H1 (cell line): ENCODE measurements at regions not wholly inside any gene's neighbourhood (a gene's known extent, or its start where the extent isn't known, plus 50 kb on each side); places are given as distances from the start of the nearest gene placed in this dataset.

ENCODE experiments used
- CTCF ChIA-PET: fragments of 300-600 bp; sonication (Branson Sonifier 250); formaldehyde crosslinking; loops from one replicate; lab custom pipeline; 2021; ENCODE audit not compliant: partially characterized antibody; lab: Charles Lee
- POLR2A ChIA-PET: fragments of 300-600 bp; sonication (Branson Sonifier 250); formaldehyde crosslinking; loops from one replicate; lab custom pipeline; 2021; ENCODE audit warnings: inconsistent platforms; ENCODE audit not compliant: partially characterized antibody; lab: Charles Lee
- DNase-seq, 2 experiments: peaks; one replicate each; pipeline versions ENCODE4 v3.0.0 to v3.0.0-alpha.2; 2010 to 2022; ENCODE audit warnings: low spot score in 2 of 2, low read depth in 1 of 2, mixed read lengths in 1 of 2
- FAIRE-seq: peaks from 2 replicates; lab custom pipeline; 2011; peaks lifted over from hg19 to GRCh38; lab: Jason Lieb, UNC
- H2AFZ ChIP-seq: 2 replicates; pipeline ENCODE4 v1.8.1; 2012; ENCODE audit warnings: low read length, inconsistent platforms
- H2AK5ac ChIP-seq: 2 replicates; pipeline ENCODE4 v1.6.1; 2013; ENCODE audit warnings: low read depth, low read length
- H2BK120ac ChIP-seq: replicated peaks from 2 replicates; pipeline ENCODE3; 2013; ENCODE audit warnings: low read depth, low read length, inconsistent platforms
- H2BK12ac ChIP-seq: 2 replicates; pipeline ENCODE4 v1.6.1; 2013; ENCODE audit warnings: low read depth, low read length
- H2BK15ac ChIP-seq: 2 replicates; pipeline ENCODE4 v1.6.1; 2013; ENCODE audit warnings: low read length
- H2BK20ac ChIP-seq: 2 replicates; pipeline ENCODE4 v1.6.1; 2013; ENCODE audit warnings: low read length
- H2BK5ac ChIP-seq: 2 replicates; pipeline ENCODE4 v1.6.1; 2013; ENCODE audit warnings: low read depth, low read length
- H3K14ac ChIP-seq: 2 replicates; pipeline ENCODE4 v1.6.1; 2013; ENCODE audit warnings: inconsistent platforms; ENCODE audit not compliant: insufficient read length
- H3K18ac ChIP-seq: 2 replicates; pipeline ENCODE4 v1.6.1; 2013; ENCODE audit warnings: low read length; ENCODE audit errors: extremely low read depth
- H3K23ac ChIP-seq: 2 replicates; pipeline ENCODE4 v1.6.1; 2013; ENCODE audit warnings: inconsistent platforms; ENCODE audit not compliant: insufficient read length
- H3K23me2 ChIP-seq: 2 replicates; pipeline ENCODE4 v1.6.1; 2013; ENCODE audit warnings: low read depth, low read length
- H3K27ac ChIP-seq: 2 replicates; pipeline ENCODE4 v1.6.1; 2011; ENCODE audit warnings: low read depth, low read length, inconsistent platforms
- H3K27me3 ChIP-seq, 4 experiments: replicated peaks in 1 of 4; 1 replicate in 1 of 4; 2 replicates in 3 of 4; pipeline versions ENCODE4 v1.6.1 to v1.8.1; 2011 to 2013; ENCODE audit warnings: low read length in 3 of 4, mild to moderate bottlenecking in 3 of 4, inconsistent platforms in 2 of 4, mixed read lengths in 2 of 4, moderate library complexity in 1 of 4; ENCODE audit not compliant: control insufficient read depth in 3 of 4, insufficient read depth in 3 of 4; ENCODE audit errors: extremely low read depth in 1 of 4
- H3K36me3 ChIP-seq, 4 experiments: 2 replicates each; pipeline versions ENCODE4 v1.6.1 to v1.8.1; 2011 to 2013; ENCODE audit warnings: mild to moderate bottlenecking in 4 of 4, low read length in 3 of 4, moderate library complexity in 2 of 4, control low read depth in 1 of 4, inconsistent platforms in 1 of 4; ENCODE audit not compliant: insufficient read depth in 4 of 4, control insufficient read depth in 2 of 4
- H3K4ac ChIP-seq: replicated peaks from 2 replicates; pipeline ENCODE3; 2013; ENCODE audit warnings: low read length, low read depth, mixed read lengths, inconsistent platforms; ENCODE audit not compliant: insufficient read length
- H3K4me1 ChIP-seq, 4 experiments: replicated peaks in 1 of 4; 1 replicate in 1 of 4; 2 replicates in 3 of 4; pipeline versions ENCODE4 v1.6.1 to v1.8.1; 2011 to 2013; ENCODE audit warnings: low read length in 3 of 4, inconsistent platforms in 2 of 4, mixed read lengths in 1 of 4; ENCODE audit not compliant: insufficient read depth in 4 of 4, control insufficient read depth in 3 of 4
- H3K4me2 ChIP-seq, 2 experiments: 2 replicates each; pipeline versions ENCODE4 v1.6.1 to v1.8.1; 2011 to 2013; ENCODE audit warnings: low read depth in 2 of 2, low read length in 2 of 2, control low read depth in 1 of 2, inconsistent platforms in 1 of 2, mild to moderate bottlenecking in 1 of 2; ENCODE audit not compliant: insufficient read depth in 1 of 2
- H3K4me3 ChIP-seq, 4 experiments: fragments of 200-600, 300-600 bp in 1 of 4; sonication (generic), shearing (Covaris generic), sonication (Bioruptor Twin) in 1 of 4; 2 replicates each; pipeline versions ENCODE4 v1.5.1 to v1.8.1; 2011 to 2016; ENCODE audit warnings: low read length in 4 of 4, low read depth in 3 of 4, control low read depth in 2 of 4, inconsistent platforms in 2 of 4, mild to moderate bottlenecking in 2 of 4, mixed read lengths in 1 of 4, moderate library complexity in 1 of 4; ENCODE audit not compliant: insufficient read depth in 2 of 4; ENCODE audit errors: extremely low read depth in 1 of 4
- H3K56ac ChIP-seq: replicated peaks from 2 replicates; pipeline ENCODE3; 2013; ENCODE audit warnings: low read depth, mild to moderate bottlenecking, mixed read lengths, low read length, inconsistent platforms; ENCODE audit not compliant: insufficient read length
- H3K79me1 ChIP-seq: 2 replicates; pipeline ENCODE4 v1.6.1; 2013; ENCODE audit warnings: low read depth, low read length, control low read depth
- H3K79me2 ChIP-seq, 2 experiments: 2 replicates each; pipeline versions ENCODE4 v1.6.1 to v1.8.1; 2012 to 2013; ENCODE audit warnings: low read length in 2 of 2, mild to moderate bottlenecking in 2 of 2, inconsistent platforms in 1 of 2; ENCODE audit not compliant: insufficient read depth in 2 of 2, control insufficient read depth in 1 of 2
- H3K9ac ChIP-seq, 4 experiments: replicated peaks in 1 of 4; 1 replicate in 1 of 4; 2 replicates in 3 of 4; pipeline versions ENCODE4 v1.6.1 to v1.8.1; 2011 to 2013; ENCODE audit warnings: low read depth in 3 of 4, low read length in 3 of 4, control low read depth in 2 of 4, mild to moderate bottlenecking in 2 of 4, moderate library complexity in 2 of 4, inconsistent platforms in 1 of 4; ENCODE audit errors: extremely low read depth in 1 of 4
- H3K9me3 ChIP-seq, 2 experiments: 2 replicates each; pipeline versions ENCODE4 v1.6.1 to v1.8.1; 2012 to 2013; ENCODE audit warnings: mild to moderate bottlenecking in 2 of 2, moderate library complexity in 2 of 2, control low read depth in 1 of 2, inconsistent platforms in 1 of 2, low read depth in 1 of 2, low read length in 1 of 2, mixed read lengths in 1 of 2; ENCODE audit not compliant: insufficient read depth in 2 of 2
- H4K20me1 ChIP-seq, 2 experiments: replicated peaks in 1 of 2; 2 replicates each; pipeline versions ENCODE3 to v1.8.1; 2011 to 2013; ENCODE audit warnings: inconsistent platforms in 2 of 2, low read length in 2 of 2, mild to moderate bottlenecking in 1 of 2; ENCODE audit not compliant: insufficient read depth in 2 of 2, control insufficient read depth in 1 of 2
- H4K5ac ChIP-seq: 2 replicates; pipeline ENCODE4 v1.6.1; 2013; ENCODE audit warnings: low read length, low read depth, mixed read lengths, inconsistent platforms; ENCODE audit not compliant: insufficient read length
- H4K8ac ChIP-seq: 2 replicates; pipeline ENCODE4 v1.8.0; 2013; ENCODE audit warnings: mild to moderate bottlenecking, moderate library complexity, low read length, inconsistent platforms; ENCODE audit not compliant: insufficient read depth; ENCODE audit errors: extremely low read depth
- H4K91ac ChIP-seq: replicated peaks from 2 replicates; pipeline ENCODE3; 2013; ENCODE audit warnings: low read length, mixed read lengths, inconsistent platforms; ENCODE audit not compliant: insufficient read length
- CBX5 ChIP-seq: fragments of 300-800, 300-1000 bp; sonication (generic); IDR thresholded peaks from 2 replicates; pipeline ENCODE4 v1.7.1; 2016; ENCODE audit warnings: antibody characterized with exemption, low read length, low read depth
- CHD2 ChIP-seq: IDR thresholded peaks from 2 replicates; pipeline ENCODE4 v1.6.1; 2012; ENCODE audit warnings: low read length, improper control_type of control experiment
- CTCF ChIP-seq, 3 experiments: IDR thresholded peaks; 1 replicate in 2 of 3; 2 replicates in 1 of 3; pipeline versions ENCODE4 v1.5.1 to v1.6.1; 2011; ENCODE audit warnings: low read length in 3 of 3, mild to moderate bottlenecking in 3 of 3, inconsistent platforms in 2 of 3, low read depth in 1 of 3, moderate library complexity in 1 of 3; ENCODE audit not compliant: insufficient read depth in 1 of 3; ENCODE audit errors: control extremely low read depth in 1 of 3
- E2F6 ChIP-seq: IDR thresholded peaks from 2 replicates; pipeline ENCODE4 v1.6.1; 2012; ENCODE audit warnings: inconsistent platforms
- RAD21 ChIP-seq, 2 experiments: IDR thresholded peaks in 1 of 2; conservative IDR thresholded peaks in 1 of 2; 2 replicates each; pipeline ENCODE4 v1.6.1; 2011; ENCODE audit warnings: low read depth in 2 of 2, low read length in 2 of 2, improper control_type of control experiment in 1 of 2, inconsistent platforms in 1 of 2, mild to moderate bottlenecking in 1 of 2, moderate library complexity in 1 of 2
- WGBS, 2 experiments: shearing (Covaris generic) in 1 of 2; methylation state at CpG; one replicate each; pipeline versions ENCODE4 v1.1.6 to v1.1.7; 2013 to 2015; ENCODE audit warnings: low lambda C conversion rate in 2 of 2, mixed read lengths in 2 of 2, inconsistent platforms in 1 of 2, low coverage in 1 of 2, missing lambda C conversion rate in 1 of 2; ENCODE audit not compliant: insufficient replicate concordance in 2 of 2, insufficient coverage in 1 of 2, insufficient read length in 1 of 2; ENCODE audit errors: extremely low coverage in 1 of 2, missing lambda C conversion rate in 1 of 2; 5-methylcytosine and 5-hydroxymethylcytosine counted together

DNA sequence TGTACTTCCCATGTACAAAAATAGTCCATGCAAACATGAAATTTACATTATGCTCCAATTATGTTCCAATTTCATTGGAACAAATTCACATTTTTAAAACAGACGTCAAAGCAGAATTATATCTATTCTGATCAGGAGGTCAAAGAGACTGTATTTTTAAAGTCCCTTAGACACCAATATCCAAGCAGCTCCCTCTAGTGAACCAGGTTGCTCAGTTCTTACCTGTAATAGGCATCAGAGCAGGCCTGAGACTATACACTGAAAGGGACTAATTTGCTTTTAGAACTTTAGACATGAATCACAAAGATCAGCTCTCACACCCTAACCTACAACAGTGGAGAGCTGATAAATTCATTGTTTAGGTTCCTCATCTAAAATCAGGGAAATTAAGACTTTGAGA, 273.9 kb downstream of the MBD2 start:
- no peak overlapping the region for H2AFZ ChIP-seq
- H4K5ac ChIP-seq: no peak overlapping the region
- H3K79me1 ChIP-seq: no peaks in the 10 kb centered on the region
- H3K9ac ChIP-seq: no peak overlapping the region
- FAIRE-seq: no peak
- no peaks in the 10 kb centered on the region for H3K36me3 ChIP-seq
- no peak overlapping the region for H4K8ac ChIP-seq
- TF ChIP-seq CBX5: no peak
- no peak for TF ChIP-seq E2F6
- no peak for TF ChIP-seq CHD2
- peak; percentile 32 to 34; a peak in 3 of 4 replicates for TF ChIP-seq RAD21 (IDR thresholded peaks at IDR 0.05 in 1 of 2, conservative IDR thresholded peaks at IDR 0.05 in 1 of 2; ENCODE audit: low read depth in 2 of 2, low read length in 2 of 2)
- peak in 1 of 3 experiments; percentile 16; a peak in 2 of 4 replicates for TF ChIP-seq CTCF (IDR thresholded peaks at IDR 0.05; ENCODE audit: control extremely low read depth in 1 of 3, insufficient read depth in 1 of 3, low read depth in 1 of 3, low read length in 3 of 3)
- TF ChIP-seq, all 59 proteins: peak for 2
- no peak overlapping the region for H2BK20ac ChIP-seq
- no peak overlapping the region for H3K14ac ChIP-seq
- H3K27ac ChIP-seq: no peak overlapping the region
- CTCF ChIA-PET: interaction anchor here (0.5 to 2.0 kb wide), 10 partner anchors 9 to 344 kb away, joined by 3 to 4 read pairs (median 3); no protein-coding TSS in a partner anchor
- no peak overlapping the region for H2BK120ac ChIP-seq
- H4K20me1 ChIP-seq: no peaks in the 10 kb centered on the region
- no peak overlapping the region for H3K4me3 ChIP-seq
- H3K4ac ChIP-seq: no peak overlapping the region
- H3K4me2 ChIP-seq: no peak overlapping the region
- no peak overlapping the region for H3K23ac ChIP-seq
- no peak overlapping the region for H3K18ac ChIP-seq
- no peak overlapping the region for H4K91ac ChIP-seq
- H3K23me2 ChIP-seq: no peaks in the 10 kb centered on the region
- no peaks in the 10 kb centered on the region for H3K79me2 ChIP-seq
- H2BK12ac ChIP-seq: no peak overlapping the region
- DNase-seq: no peak
- no peak overlapping the region for H3K56ac ChIP-seq
- H3K27me3 ChIP-seq: no peaks in the 10 kb centered on the region
- no peak overlapping the region for H2AK5ac ChIP-seq
- H2BK15ac ChIP-seq: no peak overlapping the region
- POLR2A ChIA-PET: no interaction called here
- 81% methylated on average over 1 of the region's 1 CpG; no CpG with 5 or more reads in 1 of the 2 experiments for WGBS, 2 experiments
- H2BK5ac ChIP-seq: no peak overlapping the region
- H3K4me1 ChIP-seq: no peaks in the 10 kb centered on the region
- 0 out of 4 replicates have a peak, but pooled peaks cover 0 to 4% of the 10 kb centered on the region in 2 experiments for H3K9me3 ChIP-seq
